ENCODE measurements at regions not wholly inside any gene's neighbourhood (a gene's known extent, or its start where the extent isn't known, plus 50 kb on each side); places are given as distances from the start of the nearest gene placed in this dataset.
"Not testable (repeated sequence)": the region's sequence is repeated elsewhere in the genome, so short reads cannot be mapped to it uniquely, and the experiment has no call there.

- H3K36me3 ChIP-seq (ENCODE audit: insufficient read depth, low read length), result no peaks in the 10 kb centered on the region
- no peak overlapping the region for H3K9ac ChIP-seq (ENCODE audit: low read length)
- H3K27me3 ChIP-seq (ENCODE audit: low read length), result no peaks in the 10 kb centered on the region
- H3K27ac ChIP-seq (ENCODE audit: low read length), result no peak overlapping the region
- H3K4me1 ChIP-seq (ENCODE audit: low read length), result no peaks in the 10 kb centered on the region
- H3K9me2 ChIP-seq (replicated peaks; ENCODE audit: insufficient read depth, low read length), result no peaks in the 10 kb centered on the region
- H3K4me2 ChIP-seq (ENCODE audit: low read depth, low read length, poor library complexity, severe bottlenecking), result no peak overlapping the region
- no peaks in the 10 kb centered on the region for H3K79me2 ChIP-seq (ENCODE audit: low read length)
- H2AFZ ChIP-seq (ENCODE audit: low read length), result no peak overlapping the region
- DNase-seq, result no peak
- no peak overlapping the region for H3K4me3 ChIP-seq (ENCODE audit: low read length)
- H4K20me1 ChIP-seq (ENCODE audit: insufficient read depth, low read depth, low read length), result no peaks in the 10 kb centered on the region
- peaks cover 10% of the 10 kb centered on the region; the same call in 1 of the 2 replicates for H3K9me3 ChIP-seq (ENCODE audit: low read length)
Measured at GRCh38 chr12:84161296-84161695, 751.3 kb downstream of the SLC6A15 start.

DNA sequence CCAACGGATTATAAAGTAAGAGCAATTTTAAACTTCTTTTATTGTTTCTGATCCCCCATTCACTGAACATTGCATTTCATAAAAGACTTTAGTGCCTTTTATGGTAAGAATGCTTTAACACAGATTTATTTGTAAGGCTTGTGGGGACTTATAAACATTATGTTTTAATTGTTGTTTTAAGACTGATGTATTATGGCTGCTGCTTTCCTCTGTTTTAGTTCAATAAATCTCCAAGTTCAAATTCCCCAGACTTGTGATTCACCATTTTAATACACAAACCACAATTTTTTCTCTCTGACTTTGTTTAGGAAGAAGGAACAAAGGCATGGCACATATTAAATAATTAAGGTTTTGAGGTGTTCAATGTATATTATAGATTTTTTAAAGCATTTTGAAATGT, 753.3 kb downstream of the SLC6A15 start:
- H3K4me2 ChIP-seq (ENCODE audit: low read depth, low read length, poor library complexity, severe bottlenecking), result no peak overlapping the region
- no peak for DNase-seq
- H3K27me3 ChIP-seq (ENCODE audit: low read length), result no peaks in the 10 kb centered on the region
- H3K9me2 ChIP-seq (replicated peaks; ENCODE audit: insufficient read depth, low read length), result no peaks in the 10 kb centered on the region
- peaks cover 10% of the 10 kb centered on the region; the same call in 1 of the 2 replicates for H3K9me3 ChIP-seq (ENCODE audit: low read length)
- no peaks in the 10 kb centered on the region for H3K79me2 ChIP-seq (ENCODE audit: low read length)
- no peak overlapping the region for H3K9ac ChIP-seq (ENCODE audit: low read length)
- H4K20me1 ChIP-seq (ENCODE audit: insufficient read depth, low read depth, low read length), result no peaks in the 10 kb centered on the region
- no peak overlapping the region for H2AFZ ChIP-seq (ENCODE audit: low read length)
- no peaks in the 10 kb centered on the region for H3K36me3 ChIP-seq (ENCODE audit: insufficient read depth, low read length)
- H3K27ac ChIP-seq (ENCODE audit: low read length), result no peak overlapping the region
- H3K4me3 ChIP-seq (ENCODE audit: low read length), result no peak overlapping the region
- no peaks in the 10 kb centered on the region for H3K4me1 ChIP-seq (ENCODE audit: low read length)

GRCh38 chr12:84157170-84157569, 755.4 kb downstream of the SLC6A15 start:
- Histone ChIP-seq H3K9me2 (replicated peaks; ENCODE audit: insufficient read depth, low read length) (no peaks in the 10 kb centered on the region), H3K27ac (ENCODE audit: low read length) (no peak overlapping the region), H3K9ac (ENCODE audit: low read length) (no peak overlapping the region), H3K36me3 (ENCODE audit: insufficient read depth, low read length) (no peaks in the 10 kb centered on the region), H3K27me3 (ENCODE audit: low read length) (no peaks in the 10 kb centered on the region), H3K79me2 (ENCODE audit: low read length) (no peaks in the 10 kb centered on the region), H3K4me1 (ENCODE audit: low read length) (no peaks in the 10 kb centered on the region), H4K20me1 (ENCODE audit: insufficient read depth, low read depth, low read length) (no peaks in the 10 kb centered on the region), H2AFZ (ENCODE audit: low read length) (no peak overlapping the region), H3K4me2 (ENCODE audit: low read depth, low read length, poor library complexity, severe bottlenecking) (no peak overlapping the region), H3K9me3 (ENCODE audit: low read length) (peaks cover 12% of the 10 kb centered on the region), H3K4me3 (ENCODE audit: low read length) (no peak overlapping the region)
- no peak for DNase-seq

- H3K9me3 ChIP-seq (ENCODE audit: low read length), result peaks cover 19% of the 10 kb centered on the region
- H3K9me2 ChIP-seq (replicated peaks; ENCODE audit: insufficient read depth, low read length), result not testable (repeated sequence)
Measured at GRCh38 chr12:84154991-84155930, 757.3 kb downstream of the SLC6A15 start.

DNA sequence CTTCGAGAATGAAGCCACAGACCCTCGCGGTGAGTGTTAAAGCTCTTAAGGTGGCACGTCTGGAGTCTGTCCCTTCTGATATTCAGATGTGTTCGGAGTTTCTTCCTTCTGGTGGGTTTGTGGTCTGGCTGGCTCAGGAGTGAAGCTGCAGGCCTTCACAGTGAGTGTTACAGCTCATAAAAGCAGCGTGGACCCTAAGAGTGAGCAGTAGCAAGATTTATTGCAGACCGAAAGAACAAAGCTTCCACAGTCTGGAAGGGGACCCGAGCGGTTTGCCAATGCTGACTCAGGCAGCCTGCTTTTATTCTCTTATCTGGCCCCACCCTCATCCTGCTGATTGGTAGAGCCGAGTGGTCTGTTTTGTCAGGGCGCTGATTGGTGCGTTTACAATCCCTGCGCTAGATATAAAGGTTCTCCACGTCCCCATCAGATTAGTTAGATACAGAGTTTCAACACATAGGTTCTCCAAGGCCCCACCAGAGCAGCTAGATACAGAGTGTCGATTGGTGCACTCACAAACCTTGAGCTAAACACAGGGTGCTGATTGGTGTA, 758.1 kb downstream of the SLC6A15 start:
- peaks cover 19% of the 10 kb centered on the region for H3K9me3 ChIP-seq (ENCODE audit: low read length)
- H3K9ac ChIP-seq (ENCODE audit: low read length); H3K4me1 ChIP-seq (ENCODE audit: low read length); H3K4me3 ChIP-seq (ENCODE audit: low read length); H3K27ac ChIP-seq (ENCODE audit: low read length); H3K4me2 ChIP-seq (ENCODE audit: low read depth, low read length, poor library complexity, severe bottlenecking); H4K20me1 ChIP-seq (ENCODE audit: insufficient read depth, low read depth, low read length); H2AFZ ChIP-seq (ENCODE audit: low read length); DNase-seq; H3K27me3 ChIP-seq (ENCODE audit: low read length); H3K79me2 ChIP-seq (ENCODE audit: low read length); H3K36me3 ChIP-seq (ENCODE audit: insufficient read depth, low read length); H3K9me2 ChIP-seq (replicated peaks; ENCODE audit: insufficient read depth, low read length): not testable (repeated sequence)

More at GRCh38 chr12:84154991-84155930, 757.3 kb downstream of the SLC6A15 start:
- not testable (repeated sequence) for H3K79me2 ChIP-seq (ENCODE audit: low read length); H3K27me3 ChIP-seq (ENCODE audit: low read length); H3K4me2 ChIP-seq (ENCODE audit: low read depth, low read length, poor library complexity, severe bottlenecking); DNase-seq; H3K9ac ChIP-seq (ENCODE audit: low read length); H3K4me1 ChIP-seq (ENCODE audit: low read length); H3K4me3 ChIP-seq (ENCODE audit: low read length); H4K20me1 ChIP-seq (ENCODE audit: insufficient read depth, low read depth, low read length); H2AFZ ChIP-seq (ENCODE audit: low read length); H3K36me3 ChIP-seq (ENCODE audit: insufficient read depth, low read length); H3K27ac ChIP-seq (ENCODE audit: low read length)

- no peak overlapping the region for H3K4me2 ChIP-seq (ENCODE audit: low read depth, low read length, poor library complexity, severe bottlenecking)
- H4K20me1 ChIP-seq (ENCODE audit: insufficient read depth, low read depth, low read length), result no peaks in the 10 kb centered on the region
- H3K9me2 ChIP-seq (replicated peaks; ENCODE audit: insufficient read depth, low read length), result no peaks in the 10 kb centered on the region
- no peaks in the 10 kb centered on the region for H3K79me2 ChIP-seq (ENCODE audit: low read length)
- no peak overlapping the region for H2AFZ ChIP-seq (ENCODE audit: low read length)
- peaks cover 17% of the 10 kb centered on the region for H3K9me3 ChIP-seq (ENCODE audit: low read length)
- no peak overlapping the region for H3K27ac ChIP-seq (ENCODE audit: low read length)
- H3K4me3 ChIP-seq (ENCODE audit: low read length), result no peak overlapping the region
- no peak for DNase-seq
- H3K4me1 ChIP-seq (ENCODE audit: low read length), result no peaks in the 10 kb centered on the region
- H3K27me3 ChIP-seq (ENCODE audit: low read length), result no peaks in the 10 kb centered on the region
- no peaks in the 10 kb centered on the region for H3K36me3 ChIP-seq (ENCODE audit: insufficient read depth, low read length)
- no peak overlapping the region for H3K9ac ChIP-seq (ENCODE audit: low read length)
Measured at GRCh38 chr12:84150201-84150600, 762.4 kb downstream of the SLC6A15 start.

DNA sequence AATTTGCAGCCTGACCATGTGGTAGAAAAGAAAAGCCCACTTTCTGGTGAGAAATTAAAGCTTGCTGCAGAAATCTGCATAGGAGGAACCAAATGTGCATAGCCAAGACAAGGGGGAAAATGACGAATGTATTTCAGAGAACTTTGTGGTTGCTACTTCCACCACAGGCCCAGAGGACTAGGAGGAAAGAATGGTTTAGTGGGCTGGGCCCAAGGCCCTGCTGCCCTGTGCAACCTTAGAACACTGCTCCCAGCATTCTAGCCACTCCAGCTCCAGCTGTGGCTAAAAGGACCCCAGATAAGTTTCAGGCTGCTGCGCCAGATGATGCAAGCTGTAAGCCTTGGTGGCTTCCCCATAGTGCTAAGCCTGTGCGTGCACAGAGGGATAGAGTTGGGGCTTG, 764.3 kb downstream of the SLC6A15 start:
- Histone ChIP-seq H3K9ac (ENCODE audit: low read length) (no peak overlapping the region), H3K36me3 (ENCODE audit: insufficient read depth, low read length) (no peaks in the 10 kb centered on the region), H3K9me3 (ENCODE audit: low read length) (peaks cover 22% of the 10 kb centered on the region), H3K79me2 (ENCODE audit: low read length) (no peaks in the 10 kb centered on the region), H3K27ac (ENCODE audit: low read length) (no peak overlapping the region), H3K4me1 (ENCODE audit: low read length) (no peaks in the 10 kb centered on the region), H3K27me3 (ENCODE audit: low read length) (no peaks in the 10 kb centered on the region), H3K4me2 (ENCODE audit: low read depth, low read length, poor library complexity, severe bottlenecking) (no peak overlapping the region), H4K20me1 (ENCODE audit: insufficient read depth, low read depth, low read length) (no peaks in the 10 kb centered on the region), H2AFZ (ENCODE audit: low read length) (no peak overlapping the region), H3K4me3 (ENCODE audit: low read length) (no peak overlapping the region), H3K9me2 (replicated peaks; ENCODE audit: insufficient read depth, low read length) (no peaks in the 10 kb centered on the region)
- DNase-seq, result no peak

GRCh38 chr12:84136862-84137367, 775.7 kb downstream of the SLC6A15 start:
- no peak for DNase-seq
- Histone ChIP-seq H3K9me3 (ENCODE audit: low read length) (peaks cover 29% of the 10 kb centered on the region), H2AFZ (ENCODE audit: low read length) (no peak overlapping the region), H3K4me3 (ENCODE audit: low read length) (no peak overlapping the region), H3K79me2 (ENCODE audit: low read length) (no peaks in the 10 kb centered on the region), H3K9ac (ENCODE audit: low read length) (no peak overlapping the region), H3K9me2 (replicated peaks; ENCODE audit: insufficient read depth, low read length) (no peaks in the 10 kb centered on the region), H3K4me1 (ENCODE audit: low read length) (no peaks in the 10 kb centered on the region), H3K36me3 (ENCODE audit: insufficient read depth, low read length) (no peaks in the 10 kb centered on the region), H3K4me2 (ENCODE audit: low read depth, low read length, poor library complexity, severe bottlenecking) (no peak overlapping the region), H3K27ac (ENCODE audit: low read length) (no peak overlapping the region), H4K20me1 (ENCODE audit: insufficient read depth, low read depth, low read length) (no peaks in the 10 kb centered on the region), H3K27me3 (ENCODE audit: low read length) (no peaks in the 10 kb centered on the region)
